NOMO-1 (cell line): ENCODE measurements at regions not wholly inside any gene's neighbourhood (a gene's known extent, or its start where the extent isn't known, plus 50 kb on each side); places are given as distances from the start of the nearest gene placed in this dataset.

Source experiments
- DNase-seq, 2 experiments: peaks; one replicate each; lab custom pipeline; 2025; ENCODE audit not compliant: unreplicated experiment in 2 of 2; lab: John Stamatoyannopoulos, UW

DNA sequence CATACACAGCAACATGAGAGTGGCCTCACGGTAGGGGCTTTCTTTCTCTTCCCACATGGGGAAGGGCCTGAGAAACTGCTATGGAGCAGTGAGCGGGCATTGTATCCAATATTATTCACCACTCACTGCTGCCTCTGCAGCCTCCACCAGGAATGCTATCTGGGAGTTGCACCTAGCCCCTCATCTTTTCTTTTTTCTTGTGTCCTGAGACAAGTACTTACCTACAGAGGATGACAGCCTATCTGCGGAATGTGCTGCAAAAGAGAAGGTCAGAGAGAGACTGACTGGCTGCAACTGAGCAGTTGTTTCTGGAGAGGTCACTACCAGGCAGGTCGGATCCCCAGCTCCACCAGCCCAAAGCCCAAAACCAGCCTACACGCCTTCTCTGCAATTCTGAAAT, 52.1 kb upstream of the HTATIP2 start:
- no peak for DNase-seq

DNA sequence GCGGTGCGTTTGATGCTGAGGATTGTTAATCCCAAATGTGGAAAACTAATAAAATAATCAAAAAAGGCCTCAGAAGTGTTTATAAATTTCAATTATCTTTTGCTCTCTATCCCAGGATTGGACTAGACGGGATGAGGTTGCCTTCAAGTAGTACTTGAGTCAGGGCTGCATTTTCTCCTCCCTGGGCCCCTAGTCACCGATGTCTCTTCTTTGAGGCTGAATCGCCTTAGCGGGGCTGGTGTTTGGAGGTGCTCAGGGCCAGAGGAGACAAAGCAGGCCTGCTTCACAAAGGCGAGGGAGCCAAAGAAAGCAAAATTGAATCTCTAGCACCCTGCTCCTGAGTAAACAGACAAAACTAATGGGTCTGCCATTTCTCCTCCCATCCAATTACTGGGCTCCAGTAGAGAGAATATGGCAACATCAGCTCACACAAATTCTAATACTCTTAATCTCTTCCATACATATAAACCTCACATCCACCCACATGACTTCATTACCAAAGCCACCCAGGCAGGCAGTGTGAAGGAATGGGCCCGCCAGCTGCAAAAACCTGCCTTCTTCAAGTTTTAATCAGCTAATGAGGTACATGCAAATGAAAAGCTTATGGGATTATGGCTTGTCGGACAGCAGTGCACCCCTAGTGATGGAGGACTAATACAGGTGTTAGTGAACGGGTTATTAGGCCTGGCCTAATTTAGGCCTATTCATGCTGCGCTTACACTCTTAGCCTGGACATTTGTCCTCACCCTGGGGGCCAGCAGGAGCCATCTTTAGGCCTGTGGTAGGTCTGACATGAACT, 52.7 kb upstream of the HTATIP2 start:
- no peak for DNase-seq

DNA sequence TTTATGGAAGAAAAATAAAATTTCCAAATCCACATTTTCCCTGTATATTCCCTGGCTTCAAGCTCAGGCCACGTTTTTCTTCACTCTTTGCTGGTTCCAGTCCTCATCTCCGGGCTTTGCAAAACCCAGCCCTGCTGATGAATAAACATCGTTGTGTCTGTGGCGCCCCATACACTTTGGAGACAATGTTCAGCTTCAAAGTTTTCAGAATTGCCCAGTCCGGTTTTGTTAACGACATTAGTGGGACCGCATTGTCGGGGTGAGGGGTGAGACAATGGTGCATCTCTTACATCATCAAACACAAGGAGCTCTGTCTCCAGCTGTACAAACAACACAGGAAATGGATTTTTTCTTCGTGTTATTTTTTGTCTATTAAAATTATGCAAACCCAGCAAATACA, 53.4 kb upstream of the HTATIP2 start:
- DNase-seq: no peak

GRCh38 chr11:20309231-20310025, 54.1 kb upstream of the HTATIP2 start:
- peak in 1 of 2 experiments; percentile 43 for DNase-seq

- DNase-seq: peak; percentile 58 to 69
Observed at GRCh38 chr11:20308601-20309000, 54.9 kb upstream of the HTATIP2 start.

DNA sequence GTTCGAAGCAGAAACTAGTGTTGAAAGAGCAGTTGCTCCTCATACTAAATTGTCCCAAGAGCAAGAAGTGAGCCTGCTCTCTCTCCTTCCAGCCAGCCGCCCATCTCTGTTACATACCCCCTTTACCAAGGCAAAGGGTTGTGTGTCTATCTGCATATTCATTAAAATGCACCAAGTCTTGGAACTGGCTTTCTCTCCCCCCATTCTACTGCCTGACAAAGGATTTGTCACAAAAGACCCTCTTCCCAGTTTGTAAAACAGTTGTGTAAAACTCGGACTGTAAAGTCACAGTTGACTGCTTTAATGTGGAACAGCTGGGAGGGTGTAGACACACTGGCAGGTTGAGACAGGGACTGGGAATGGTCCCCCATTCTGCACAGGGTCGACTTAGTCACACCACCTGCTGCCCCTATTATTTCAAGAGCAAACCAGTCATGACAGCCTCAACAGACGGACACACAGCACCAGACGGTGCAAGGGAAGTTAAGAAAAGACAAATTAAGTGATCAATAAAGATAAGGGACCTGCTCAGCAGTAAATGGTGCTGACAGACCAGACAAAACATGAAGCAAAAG, 60.0 kb upstream of the HTATIP2 start:
- no peak for DNase-seq

- no peak for DNase-seq
Observed at GRCh38 chr11:20293992-20294391, 69.5 kb upstream of the HTATIP2 start.

DNA sequence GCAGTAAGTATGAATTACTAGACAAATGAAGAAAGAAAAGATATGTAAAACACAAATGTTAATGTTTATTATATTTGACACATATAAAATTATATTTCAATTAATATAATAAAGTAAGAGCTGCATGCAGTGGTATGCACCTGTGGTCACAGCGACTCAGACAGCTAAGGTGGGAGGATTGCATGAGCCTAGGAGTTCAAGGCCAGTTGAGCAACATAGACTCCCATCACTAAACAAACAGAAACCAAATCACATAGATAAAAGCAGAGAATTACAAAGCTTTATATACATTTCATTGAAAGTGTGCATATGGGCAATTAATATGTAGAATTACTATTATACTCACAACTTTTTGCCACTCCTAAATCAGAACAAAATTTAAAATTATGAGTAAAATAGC, 70.0 kb upstream of the HTATIP2 start:
- no peak for DNase-seq

DNA sequence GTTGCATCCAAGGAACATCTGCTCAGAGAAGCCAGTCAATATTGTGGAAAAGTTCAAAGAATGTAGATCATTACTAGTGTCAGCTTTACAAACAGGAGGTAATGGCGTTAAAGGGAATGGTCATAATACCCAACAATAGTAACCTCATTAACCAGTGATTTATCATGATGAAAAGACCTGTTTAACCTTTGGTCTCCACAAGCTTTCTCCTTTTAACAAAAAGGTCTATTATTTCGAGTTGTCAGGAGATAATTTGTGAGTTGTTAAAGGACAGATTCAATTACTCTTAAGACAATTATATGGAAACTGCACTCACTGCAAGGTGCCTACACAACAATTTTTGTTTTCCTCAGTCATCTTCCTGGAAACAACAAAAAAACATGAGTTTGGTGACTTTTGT, 73.8 kb upstream of the HTATIP2 start:
- DNase-seq: no peak

GRCh38 chr11:20283475-20283874, 80.0 kb upstream of the HTATIP2 start:
- DNase-seq: no peak

GRCh38 chr11:20278727-20279126, 84.8 kb upstream of the HTATIP2 start:
- peak in 1 of 2 experiments; percentile 28 for DNase-seq

GRCh38 chr11:20277014-20277413, 86.5 kb upstream of the HTATIP2 start:
- no peak for DNase-seq

GRCh38 chr11:20275987-20276965, 87.2 kb upstream of the HTATIP2 start:
- DNase-seq: peak; percentile 48 to 69

- DNase-seq: no peak
Observed at GRCh38 chr11:20274031-20274430, 89.5 kb upstream of the HTATIP2 start.

DNA sequence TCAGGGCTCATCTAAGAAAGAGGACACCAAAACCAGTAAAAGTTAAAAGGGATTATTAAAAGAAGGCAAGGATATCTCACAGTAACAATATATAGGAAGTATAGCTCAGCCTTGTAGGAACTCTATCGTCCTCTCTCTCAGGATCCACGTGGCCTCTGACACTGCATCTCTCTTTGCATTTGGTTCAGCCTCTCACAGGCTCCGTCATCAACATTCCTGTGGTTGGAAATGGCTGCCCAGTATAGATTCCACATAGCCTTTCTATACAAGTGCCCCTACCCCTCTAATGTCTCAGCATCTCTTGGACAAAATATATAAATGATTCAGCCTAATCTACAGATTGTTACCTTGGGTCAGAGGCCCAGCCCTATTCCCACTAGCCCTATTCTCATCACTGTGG, 101.3 kb upstream of the DBX1 start:
- DNase-seq: no peak

- no peak for DNase-seq
Observed at GRCh38 chr11:20260307-20260706, 100.0 kb upstream of the DBX1 start.

- DNase-seq: no peak
Observed at GRCh38 chr11:20259506-20259905, 99.2 kb upstream of the DBX1 start.

DNA sequence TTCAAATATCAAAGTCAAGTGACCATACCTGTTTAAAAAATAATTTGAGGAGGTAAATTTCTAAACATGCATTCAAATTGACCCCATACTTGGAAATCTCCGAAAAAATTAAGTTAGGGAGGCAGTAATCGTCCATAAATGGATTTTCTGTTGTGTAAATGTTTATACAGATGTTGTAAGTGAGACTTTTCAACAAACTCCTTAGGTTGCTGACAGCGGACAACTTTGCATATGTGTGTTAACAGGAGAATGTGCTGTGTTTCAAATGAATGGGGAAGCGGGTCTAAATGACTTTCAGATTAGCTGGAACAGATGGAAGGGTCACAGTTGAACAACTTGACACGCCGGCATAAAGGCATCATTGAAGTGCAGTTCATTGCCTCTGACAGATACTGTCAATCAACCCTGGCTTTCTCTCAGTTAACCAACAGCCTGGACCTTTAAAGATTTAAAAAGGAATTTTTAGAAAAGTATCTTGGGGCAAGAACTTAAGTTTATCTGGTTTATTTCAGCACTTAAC, 98.2 kb upstream of the DBX1 start:
- DNase-seq: no peak

GRCh38 chr11:20256925-20257324, 96.7 kb upstream of the DBX1 start:
- DNase-seq: no peak

DNA sequence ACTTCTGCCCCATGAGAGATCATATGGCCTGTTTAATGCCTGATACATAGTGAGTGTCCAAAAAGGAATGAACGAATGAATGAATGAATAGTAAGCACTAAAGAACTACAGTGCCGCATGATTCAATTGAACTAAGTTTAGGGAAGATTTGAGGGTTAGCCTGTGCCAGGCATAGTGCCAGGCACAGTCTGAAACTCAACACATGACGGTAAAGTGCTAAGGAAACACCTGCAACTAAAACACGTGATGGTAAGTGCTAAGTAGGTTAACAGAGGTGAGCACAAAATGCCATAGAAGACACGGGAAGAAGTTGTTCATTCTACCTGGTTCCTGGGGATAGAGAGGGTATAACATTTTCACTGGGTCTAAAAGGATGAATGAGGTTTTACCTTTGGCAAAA, 93.5 kb upstream of the DBX1 start:
- no peak for DNase-seq
